ENCODE measurements at regions not wholly inside any gene's neighbourhood (a gene's known extent, or its start where the extent isn't known, plus 50 kb on each side); places are given as distances from the start of the nearest gene placed in this dataset.

GRCh38 chr3:113070072-113070640 is 79.4 kb downstream of the GTPBP8 start:
- no peak overlapping the region for H3K27ac ChIP-seq

GRCh38 chr3:113070681-113071113 is 79.9 kb downstream of the GTPBP8 start:
- Histone ChIP-seq H3K9me3 (ENCODE audit: low read depth) (no peaks in the 10 kb centered on the region), H3K4me3 (no peak overlapping the region), H3K4me1 (ENCODE audit: low read depth) (no peaks in the 10 kb centered on the region), H3K27ac (no peak overlapping the region), H3K27me3 (no peaks in the 10 kb centered on the region), H3K36me3 (no peaks in the 10 kb centered on the region)
- peak in 1 of 2 donors; percentile 52 for DNase-seq (ENCODE audit: low read depth in 1 of 2, low spot score in 1 of 2)
- TF ChIP-seq CTCF (IDR thresholded peaks at IDR 0.05; ENCODE audit: low read depth, low read length) = no peak

More at GRCh38 chr3:113070072-113070640, 79.4 kb downstream of the GTPBP8 start:
- peak in 1 of 2 donors; percentile 45 for DNase-seq (ENCODE audit: low read depth in 1 of 2, low spot score in 1 of 2)
- Histone ChIP-seq H3K9me3 (ENCODE audit: low read depth) (no peaks in the 10 kb centered on the region), H3K4me1 (ENCODE audit: low read depth) (no peaks in the 10 kb centered on the region), H3K27me3 (no peaks in the 10 kb centered on the region), H3K4me3 (no peak overlapping the region), H3K36me3 (no peaks in the 10 kb centered on the region)
- no peak for TF ChIP-seq CTCF (IDR thresholded peaks at IDR 0.05; ENCODE audit: low read depth, low read length)

GRCh38 chr3:113075588-113075987 is 84.8 kb downstream of the GTPBP8 start:
- no peak overlapping the region for H3K27ac ChIP-seq
- peaks cover 4% of the 10 kb centered on the region for H3K4me1 ChIP-seq (ENCODE audit: low read depth)
- H3K36me3 ChIP-seq = no peaks in the 10 kb centered on the region
- no peak for TF ChIP-seq CTCF (IDR thresholded peaks at IDR 0.05; ENCODE audit: low read depth, low read length)
- DNase-seq (ENCODE audit: low read depth in 1 of 2, low spot score in 1 of 2) = no peak
- no peaks in the 10 kb centered on the region for H3K27me3 ChIP-seq
- H3K9me3 ChIP-seq (ENCODE audit: low read depth) = no peaks in the 10 kb centered on the region
- H3K4me3 ChIP-seq = no peak overlapping the region

GRCh38 chr3:113079218-113079961 is 88.6 kb downstream of the GTPBP8 start:
- Histone ChIP-seq H3K9me3 (ENCODE audit: low read depth) (no peaks in the 10 kb centered on the region), H3K4me3 (no peak overlapping the region), H3K27ac (no peak overlapping the region), H3K4me1 (ENCODE audit: low read depth) (peaks cover 4% of the 10 kb centered on the region), H3K36me3 (no peaks in the 10 kb centered on the region), H3K27me3 (no peaks in the 10 kb centered on the region)
- DNase-seq (ENCODE audit: low read depth in 1 of 2, low spot score in 1 of 2) = no peak
- no peak for TF ChIP-seq CTCF (IDR thresholded peaks at IDR 0.05; ENCODE audit: low read depth, low read length)

- no peak for TF ChIP-seq CTCF (IDR thresholded peaks at IDR 0.05; ENCODE audit: low read depth, low read length)
- Histone ChIP-seq H3K4me3 (no peak overlapping the region), H3K36me3 (no peaks in the 10 kb centered on the region), H3K27ac (no peak overlapping the region), H3K4me1 (ENCODE audit: low read depth) (peaks cover under 1% of the 10 kb centered on the region), H3K9me3 (ENCODE audit: low read depth) (no peaks in the 10 kb centered on the region), H3K27me3 (no peaks in the 10 kb centered on the region)
- DNase-seq (ENCODE audit: low read depth in 1 of 2, low spot score in 1 of 2) = peak in 1 of 2 donors; percentile 77
Observed at GRCh38 chr3:113084777-113085176, 94.0 kb downstream of the GTPBP8 start.

Data from cardiac muscle cell (in vitro differentiated cells and primary cell).